GM23338 (cell line): ENCODE measurements at regions not wholly inside any gene's neighbourhood (a gene's known extent, or its start where the extent isn't known, plus 50 kb on each side); places are given as distances from the start of the nearest gene placed in this dataset.

Source experiments
- ATAC-seq: fragments of 200-7000 bp; cut with Tn5 transposase; 3 replicates; pipeline ENCODE4 v1.9.1; 2020
- DNase-seq: peaks from one replicate; pipeline ENCODE4 v3.0.0-alpha.2; 2015; ENCODE audit warnings: low spot score
- H2AFZ ChIP-seq: fragments of 200-600 bp; sonication (generic); 2 replicates; pipeline ENCODE4 v1.8.0; 2016; ENCODE audit warnings: antibody characterized with exemption, mild to moderate bottlenecking, moderate library complexity
- H3F3A ChIP-seq: fragments of 200-600 bp; sonication (generic); replicated peaks from 2 replicates; pipeline ENCODE4 v1.8.0; 2017; ENCODE audit warnings: antibody characterized with exemption, mixed run types, low read depth
- H3K27ac ChIP-seq: fragments of 200-600 bp; sonication (generic); 2 replicates; pipeline ENCODE4 v1.6.1; 2016; ENCODE audit warnings: low read depth
- H3K27me3 ChIP-seq: fragments of 200-600 bp; sonication (generic); 2 replicates; pipeline ENCODE4 v1.8.0; 2016; ENCODE audit warnings: mild to moderate bottlenecking, mixed run types, moderate library complexity; ENCODE audit not compliant: insufficient read depth
- H3K36me3 ChIP-seq: fragments of 200-600 bp; sonication (generic); 2 replicates; pipeline ENCODE4 v1.8.0; 2016; ENCODE audit warnings: mild to moderate bottlenecking; ENCODE audit not compliant: insufficient read depth
- H3K4me1 ChIP-seq: fragments of 200-600 bp; sonication (generic); 2 replicates; pipeline ENCODE4 v1.8.0; 2016; ENCODE audit warnings: mild to moderate bottlenecking, moderate library complexity; ENCODE audit not compliant: insufficient read depth
- H3K4me2 ChIP-seq: fragments of 200-600 bp; sonication (generic); 2 replicates; pipeline ENCODE4 v1.7.1; 2017; ENCODE audit warnings: mixed run types
- H3K4me3 ChIP-seq: fragments of 200-600 bp; sonication (generic); 2 replicates; pipeline ENCODE4 v1.6.1; 2016; ENCODE audit warnings: mixed run types
- H3K79me2 ChIP-seq: fragments of 200-600 bp; sonication (generic); replicated peaks from 2 replicates; pipeline ENCODE4 v1.8.0; 2017; ENCODE audit warnings: mild to moderate bottlenecking; ENCODE audit not compliant: insufficient read depth
- H3K9me2 ChIP-seq: fragments of 200-600 bp; sonication (generic); 2 replicates; pipeline ENCODE4 v1.8.0; 2017; ENCODE audit not compliant: insufficient read depth
- H4K20me1 ChIP-seq: fragments of 200-600 bp; sonication (generic); replicated peaks from 2 replicates; pipeline ENCODE4 v1.8.0; 2017; ENCODE audit warnings: mild to moderate bottlenecking; ENCODE audit not compliant: insufficient read depth
- H3K27ac Mint-ChIP-seq: 2 replicates; pipeline ENCODE4 v1.8.0; 2020; ENCODE audit warnings: inconsistent platforms, mild to moderate bottlenecking, moderate library complexity, mixed read lengths
- H3K27me3 Mint-ChIP-seq: 3 replicates; pipeline ENCODE4 v1.8.0; 2022; ENCODE audit warnings: low read depth, mild to moderate bottlenecking, moderate library complexity, mixed read lengths, inconsistent platforms; ENCODE audit not compliant: insufficient read depth, poor library complexity
- H3K36me3 Mint-ChIP-seq: 3 replicates; pipeline ENCODE4 v1.8.0; 2021; ENCODE audit warnings: low read depth, mild to moderate bottlenecking, inconsistent platforms, moderate library complexity, mixed read lengths
- H3K4me1 Mint-ChIP-seq: 3 replicates; pipeline ENCODE4 v1.8.0; 2020; ENCODE audit warnings: mild to moderate bottlenecking, inconsistent platforms, mixed read lengths
- H3K4me3 Mint-ChIP-seq: 3 replicates; pipeline ENCODE4 v1.8.0; 2021; ENCODE audit warnings: moderate library complexity, mild to moderate bottlenecking, inconsistent platforms, mixed read lengths
- H3K9me3 Mint-ChIP-seq: 3 replicates; pipeline ENCODE4 v1.8.0; 2020; ENCODE audit warnings: moderate library complexity, mild to moderate bottlenecking, inconsistent platforms, mixed read lengths
- CTCF ChIP-seq, 2 experiments: fragments of 200-600 bp in 1 of 2; sonication (generic) in 1 of 2; conservative IDR thresholded peaks; 2 replicates each; pipeline versions ENCODE4 v1.5.1 to v1.6.1; 2016 to 2017; ENCODE audit warnings: antibody characterized with exemption in 2 of 2, low read depth in 2 of 2, mild to moderate bottlenecking in 2 of 2, moderate library complexity in 1 of 2
- EZH2 ChIP-seq: fragments of 200-600 bp; sonication (generic); IDR thresholded peaks from one replicate; pipeline ENCODE4 v1.8.0; 2017; ENCODE audit warnings: antibody characterized with exemption, mild to moderate bottlenecking, low read depth; ENCODE audit not compliant: unreplicated experiment
- POLR2AphosphoS5 ChIP-seq: IDR thresholded peaks from 2 replicates; pipeline ENCODE4 v1.6.1; 2016; ENCODE audit warnings: antibody characterized with exemption, low read depth
- REST ChIP-seq: IDR thresholded peaks from one replicate; pipeline ENCODE4 v1.6.1; 2018; ENCODE audit warnings: antibody characterized with exemption; ENCODE audit not compliant: unreplicated experiment
- STAT1 ChIP-seq: IDR thresholded peaks from one replicate; pipeline ENCODE4 v1.6.1; 2016; ENCODE audit warnings: antibody characterized with exemption; ENCODE audit not compliant: unreplicated experiment
- ZNF114 ChIP-seq: fragments of 250-450 bp; sonication (Bioruptor Pico); IDR thresholded peaks from 2 replicates; pipeline ENCODE4 v1.5.0; 2020; ENCODE audit warnings: mild to moderate bottlenecking, moderate library complexity
- ZNF462 ChIP-seq: fragments of 250-450 bp; sonication (Bioruptor Pico); IDR thresholded peaks from 2 replicates; pipeline ENCODE4 v1.5.0; 2020; ENCODE audit warnings: mild to moderate bottlenecking, moderate library complexity

- Mint-ChIP-seq H3K27me3 (peaks cover 2% of the 10 kb centered on the region), H3K4me1 (peaks cover 10% of the 10 kb centered on the region), H3K9me3 (no peaks in the 10 kb centered on the region), H3K4me3 (no peak overlapping the region), H3K27ac (no peak overlapping the region), H3K36me3 (no peaks in the 10 kb centered on the region; the same call in 2 of the 3 replicates)
- no peak for DNase-seq
- Histone ChIP-seq H2AFZ (no peak overlapping the region), H3K9me2 (no peaks in the 10 kb centered on the region), H3K4me2 (no peak overlapping the region), H3K27ac (no peak overlapping the region), H3F3A (no peaks in the 10 kb centered on the region), H3K4me3 (no peak overlapping the region), H3K27me3 (no peaks in the 10 kb centered on the region), H3K4me1 (peaks cover 5% of the 10 kb centered on the region), H3K36me3 (no peaks in the 10 kb centered on the region), H3K79me2 (no peaks in the 10 kb centered on the region), H4K20me1 (no peaks in the 10 kb centered on the region)
- TF ChIP-seq ZNF462 (CRISPR knock-in tag) (no peak), STAT1 (no peak), POLR2AphosphoS5 (no peak), CTCF (conservative IDR thresholded peaks at IDR 0.05; ENCODE audit: low read depth in 2 of 2) (no peak), REST (no peak), EZH2 (no peak), ZNF114 (no peak)
- no peak for ATAC-seq
Observed at GRCh38 chr2:44826601-44827000, 114.9 kb upstream of the SIX3 start.
